Right cardiac atrium (tissue), 5 donors: ENCODE measurements at regions not wholly inside any gene's neighbourhood (a gene's known extent, or its start where the extent isn't known, plus 50 kb on each side); places are given as distances from the start of the nearest gene placed in this dataset.

Experiments
- ATAC-seq, 2 donors: fragments of 200-7000 bp; cut with Tn5 transposase; one replicate each; pipeline versions ENCODE4 v1.8.0 to v1.9.1; 2020; ENCODE audit warnings: moderate library complexity in 2 of 2, mild to moderate bottlenecking in 1 of 2
- DNase-seq, 3 donors: peaks; one replicate each; pipeline ENCODE4 v3.0.0-alpha.2; 2020
- H3K27ac ChIP-seq: one replicate; pipeline ENCODE4 v1.5.1; 2013; ENCODE audit warnings: mild to moderate bottlenecking, low read length, control low read depth, moderate library complexity
- H3K27me3 ChIP-seq: one replicate; pipeline ENCODE4 v1.6.1; 2013; ENCODE audit not compliant: control insufficient read depth, insufficient read depth
- H3K4me1 ChIP-seq: one replicate; pipeline ENCODE4 v1.6.1; 2013; ENCODE audit warnings: low read length; ENCODE audit not compliant: control insufficient read depth, insufficient read depth
- H3K4me3 ChIP-seq: one replicate; pipeline ENCODE4 v1.5.1; 2013; ENCODE audit warnings: low read length, control low read depth
- H3K9me3 ChIP-seq: one replicate; pipeline ENCODE4 v1.6.1; 2013; ENCODE audit warnings: low read length; ENCODE audit not compliant: control insufficient read depth
- WGBS: extraction: QIAGEN DNeasy Blood & Tissue Kit; methylation state at CpG from one replicate; pipeline ENCODE4 v1.1.7; 2013; 5-methylcytosine and 5-hydroxymethylcytosine counted together
- intact Hi-C, 4 donors: fragments of 100-400 bp; cut with DNase I; formaldehyde crosslinking; loops; one replicate each; pipeline versions ENCODE4 v1.11.0 to v1.14.0; 2022 to 2023
- donor health status: healthy with polysubstance abuse.
- donor health status: DM: no; HTN: yes; CAD: no.
- donor health status: DM: no; HTN: no; CAD: no.
- donor health status: DM: no; HTN: yes; CAD: no; lungs with severe emphysema.
- donor health status: DM: yes; HTN: yes; CAD: no.

GRCh38 chr17:79465011-79465680, 145.7 kb downstream of the RBFOX3 start:
- 58% methylated on average over 25 of the region's 25 CpGs for WGBS
- Histone ChIP-seq H3K4me3 (no peak overlapping the region), H3K9me3 (no peaks in the 10 kb centered on the region), H3K27me3 (no peaks in the 10 kb centered on the region), H3K4me1 (no peaks in the 10 kb centered on the region), H3K27ac (no peak overlapping the region)
- no peak for ATAC-seq
- intact Hi-C loops: no loop called here
- no peak for DNase-seq

DNA sequence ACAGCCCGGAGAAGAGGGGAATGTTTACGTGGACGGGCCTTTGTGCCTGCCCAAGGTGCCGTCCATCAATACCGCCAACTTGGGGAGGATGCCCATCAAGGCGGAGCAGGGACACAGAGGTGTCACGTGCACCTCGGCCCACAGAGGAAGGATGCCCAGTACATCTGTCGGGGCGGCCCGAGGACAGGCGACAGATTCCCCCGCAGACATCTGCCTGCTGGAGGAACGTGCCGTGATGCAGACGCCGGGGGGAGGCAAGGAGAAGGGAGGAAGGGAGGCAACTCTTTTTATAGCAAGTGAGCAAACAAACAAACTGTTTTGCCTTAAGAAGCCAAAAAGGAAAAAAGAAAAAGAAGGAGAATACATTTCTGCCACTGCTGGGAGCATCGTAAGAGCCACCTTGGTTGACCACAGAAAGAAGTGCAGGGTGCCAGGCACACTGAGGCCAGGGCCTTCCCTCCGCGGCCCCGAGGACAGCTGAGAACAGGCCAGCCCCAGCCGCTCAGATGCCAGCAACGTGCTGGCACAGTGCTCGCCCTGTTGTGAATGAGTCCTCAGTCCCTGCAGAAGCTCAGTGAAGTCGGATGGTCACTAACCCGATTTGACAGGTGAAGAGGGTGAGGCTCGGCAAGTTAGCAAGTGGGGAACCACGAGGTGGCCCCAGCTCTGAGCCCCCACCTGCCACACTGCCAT, 146.4 kb downstream of the RBFOX3 start:
- no peak overlapping the region for H3K27ac ChIP-seq
- no peaks in the 10 kb centered on the region for H3K4me1 ChIP-seq
- DNase-seq (no peak), ATAC-seq (no peak)
- H3K9me3 ChIP-seq: no peaks in the 10 kb centered on the region
- WGBS: 79% methylated on average over 28 of the region's 28 CpGs
- intact Hi-C loops: no loop called here
- no peak overlapping the region for H3K4me3 ChIP-seq
- no peaks in the 10 kb centered on the region for H3K27me3 ChIP-seq

GRCh38 chr17:79463421-79464317, 147.2 kb downstream of the RBFOX3 start:
- Histone ChIP-seq H3K27ac (no peak overlapping the region), H3K4me1 (no peaks in the 10 kb centered on the region), H3K9me3 (no peaks in the 10 kb centered on the region), H3K27me3 (no peaks in the 10 kb centered on the region), H3K4me3 (no peak overlapping the region)
- intact Hi-C loops: no loop called here
- DNase-seq: no peak
- 92% methylated on average over 36 of the region's 36 CpGs for WGBS
- no peak for ATAC-seq

GRCh38 chr17:79461041-79461440, 149.8 kb downstream of the RBFOX3 start:
- H3K27me3 ChIP-seq: no peaks in the 10 kb centered on the region
- intact Hi-C loops: no loop called here
- DNase-seq (no peak), ATAC-seq (no peak)
- H3K4me3 ChIP-seq: no peak overlapping the region
- no peaks in the 10 kb centered on the region for H3K9me3 ChIP-seq
- 75% methylated on average over 2 of the region's 2 CpGs for WGBS
- H3K4me1 ChIP-seq: no peaks in the 10 kb centered on the region
- no peak overlapping the region for H3K27ac ChIP-seq

DNA sequence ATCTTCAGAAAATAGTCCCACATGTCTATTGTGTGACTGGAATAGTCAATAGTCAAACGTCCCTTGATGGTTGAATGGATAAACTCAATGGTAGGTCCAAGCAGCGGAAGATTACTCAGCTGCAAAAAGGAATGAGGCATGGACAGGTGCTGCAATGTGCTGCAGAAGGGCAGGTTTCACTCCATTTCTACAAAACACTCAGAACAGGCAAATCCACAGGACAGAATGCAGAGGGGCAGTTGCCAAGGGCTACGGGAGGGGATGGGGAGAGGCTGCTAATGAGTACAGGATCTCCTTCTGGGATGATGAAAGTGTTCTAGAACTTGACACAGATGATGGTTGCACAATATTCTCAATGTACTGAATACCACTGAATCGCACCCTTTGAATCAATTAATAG, 151.0 kb downstream of the RBFOX3 start:
- intact Hi-C loops: no loop called here
- H3K4me3 ChIP-seq: no peak overlapping the region
- H3K4me1 ChIP-seq: no peaks in the 10 kb centered on the region
- H3K27me3 ChIP-seq: no peaks in the 10 kb centered on the region
- H3K9me3 ChIP-seq: no peaks in the 10 kb centered on the region
- no peak overlapping the region for H3K27ac ChIP-seq
- WGBS: 75% methylated on average over 4 of the region's 4 CpGs
- ATAC-seq (no peak), DNase-seq (no peak)

GRCh38 chr17:79459003-79459655, 151.7 kb downstream of the RBFOX3 start:
- H3K27ac ChIP-seq: no peak overlapping the region
- no peaks in the 10 kb centered on the region for H3K4me1 ChIP-seq
- intact Hi-C loops: no loop called here
- WGBS: 78% methylated on average over 12 of the region's 12 CpGs
- H3K9me3 ChIP-seq: no peaks in the 10 kb centered on the region
- DNase-seq: no peak
- no peak overlapping the region for H3K4me3 ChIP-seq
- no peak for ATAC-seq
- H3K27me3 ChIP-seq: no peaks in the 10 kb centered on the region

DNA sequence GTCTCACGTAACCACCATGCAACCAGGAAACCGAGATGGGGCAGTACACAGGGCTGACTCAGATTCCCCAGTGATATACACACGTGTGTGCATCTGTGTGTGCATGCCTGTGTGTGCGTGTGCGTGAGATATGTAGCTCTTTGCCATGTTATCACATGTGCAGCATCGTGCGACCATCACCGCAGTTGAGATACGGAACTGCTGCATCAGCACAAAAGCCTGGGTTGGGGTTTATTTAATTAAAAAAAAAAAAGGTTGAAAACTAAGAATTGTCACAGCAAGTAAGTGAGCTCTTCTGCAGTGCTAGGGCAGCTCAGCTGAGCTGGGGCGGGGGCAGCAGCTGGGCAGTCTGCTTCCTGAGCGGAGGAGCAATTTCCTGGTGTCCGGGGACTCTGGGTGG, 152.5 kb downstream of the RBFOX3 start:
- DNase-seq: no peak
- Histone ChIP-seq H3K4me1 (no peaks in the 10 kb centered on the region), H3K27ac (no peak overlapping the region), H3K9me3 (no peaks in the 10 kb centered on the region), H3K27me3 (no peaks in the 10 kb centered on the region), H3K4me3 (no peak overlapping the region)
- WGBS: 65% methylated on average over 12 of the region's 12 CpGs
- intact Hi-C loops: no loop called here
- no peak for ATAC-seq

- ATAC-seq (no peak), DNase-seq (peak in 1 of 3 donors; percentile 29)
- WGBS: 78% methylated on average over 12 of the region's 12 CpGs
- Histone ChIP-seq H3K4me3 (no peak overlapping the region), H3K4me1 (no peaks in the 10 kb centered on the region), H3K27ac (no peak overlapping the region), H3K27me3 (no peaks in the 10 kb centered on the region), H3K9me3 (no peaks in the 10 kb centered on the region)
- intact Hi-C loops: no loop called here
These were observed 153.0 kb downstream of the RBFOX3 start for GRCh38 chr17:79457889-79458288.

- Histone ChIP-seq H3K27ac (no peak overlapping the region), H3K27me3 (no peaks in the 10 kb centered on the region), H3K4me1 (no peaks in the 10 kb centered on the region), H3K9me3 (no peaks in the 10 kb centered on the region), H3K4me3 (no peak overlapping the region)
- 73% methylated on average over 17 of the region's 17 CpGs for WGBS
- ATAC-seq: no peak
- intact Hi-C loops: no loop called here
- DNase-seq: peak in 1 of 3 donors; percentile 14
These were observed 153.5 kb downstream of the RBFOX3 start for GRCh38 chr17:79457376-79457775.

DNA sequence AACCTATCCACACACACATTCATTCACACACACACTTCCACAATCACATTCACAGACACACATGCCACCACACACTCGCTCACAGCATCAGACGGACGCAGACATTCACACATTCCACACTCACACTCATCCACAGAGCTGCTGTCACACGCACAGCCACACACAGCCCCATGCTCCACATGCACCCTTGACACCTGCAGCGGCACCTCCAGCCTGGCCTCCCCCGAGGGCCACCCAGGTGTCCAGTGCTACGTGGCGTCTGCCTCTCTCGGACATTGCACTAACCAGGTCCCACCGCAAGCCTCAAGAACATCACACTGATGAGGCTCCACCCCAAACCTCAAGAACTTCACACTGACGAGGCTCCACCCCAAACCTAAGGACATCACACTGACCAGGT, 155.2 kb downstream of the RBFOX3 start:
- Histone ChIP-seq H3K27me3 (no peaks in the 10 kb centered on the region), H3K9me3 (no peaks in the 10 kb centered on the region), H3K27ac (no peak overlapping the region), H3K4me3 (no peak overlapping the region), H3K4me1 (no peaks in the 10 kb centered on the region)
- WGBS: 82% methylated on average over 11 of the region's 11 CpGs
- DNase-seq (peak in 1 of 3 donors; percentile 6), ATAC-seq (no peak)
- intact Hi-C loops: no loop called here

- intact Hi-C loops: no loop called here
These were observed 156.0 kb downstream of the RBFOX3 start for GRCh38 chr17:79454826-79455225.

More at GRCh38 chr17:79454826-79455225, 156.0 kb downstream of the RBFOX3 start:
- no peak overlapping the region for H3K27ac ChIP-seq
- no peak overlapping the region for H3K4me3 ChIP-seq
- DNase-seq: peak in 1 of 3 donors; percentile 14
- no peaks in the 10 kb centered on the region for H3K27me3 ChIP-seq
- no peaks in the 10 kb centered on the region for H3K9me3 ChIP-seq
- no peaks in the 10 kb centered on the region for H3K4me1 ChIP-seq
- ATAC-seq: peak in 1 of 2 donors; percentile 13
- WGBS: 80% methylated on average over 6 of the region's 6 CpGs
